OCI-LY3 (cell line): ENCODE measurements at regions not wholly inside any gene's neighbourhood (a gene's known extent, or its start where the extent isn't known, plus 50 kb on each side); places are given as distances from the start of the nearest gene placed in this dataset.

Experiments
- H2AFZ ChIP-seq: fragments of 200-600, 300-600 bp; shearing (Covaris generic); 2 replicates; pipeline ENCODE4 v1.6.0; 2014; ENCODE audit warnings: antibody characterized with exemption, low read depth, low read length
- H3K27ac ChIP-seq: fragments of 200-600, 300-600 bp; sonication (generic); 2 replicates; pipeline ENCODE4 v1.5.1; 2014; ENCODE audit warnings: mild to moderate bottlenecking, low read length, moderate library complexity, mixed read lengths
- H3K27me3 ChIP-seq: fragments of 200-600, 300-600 bp; sonication (generic); 2 replicates; pipeline ENCODE4 v1.6.1; 2014; ENCODE audit warnings: low read depth, low read length, mixed read lengths
- H3K36me3 ChIP-seq: fragments of 200-600, 300-600 bp; sonication (generic); replicated peaks from 2 replicates; pipeline ENCODE3; 2014; ENCODE audit warnings: low read depth, low read length, mixed read lengths
- H3K4me1 ChIP-seq: fragments of 300-600, 200-600 bp; sonication (generic); 2 replicates; pipeline ENCODE4 v1.6.1; 2014; ENCODE audit warnings: low read length, mixed read lengths
- H3K4me2 ChIP-seq: fragments of 200-600, 300-600 bp; sonication (generic); 2 replicates; pipeline ENCODE4 v1.6.1; 2014; ENCODE audit warnings: low read length, mixed read lengths
- H3K4me3 ChIP-seq: fragments of 300-600, 200-600 bp; sonication (generic); 2 replicates; pipeline ENCODE4 v1.5.1; 2014; ENCODE audit warnings: antibody characterized with exemption, mild to moderate bottlenecking, low read length, moderate library complexity
- H3K79me2 ChIP-seq: fragments of 300-600, 200-600 bp; shearing (Covaris generic); 2 replicates; pipeline ENCODE4 v1.6.1; 2014; ENCODE audit warnings: mild to moderate bottlenecking, low read length, mixed read lengths
- H3K9ac ChIP-seq: fragments of 300-600, 200-600 bp; shearing (Covaris generic); 2 replicates; pipeline ENCODE4 v1.6.0; 2014; ENCODE audit warnings: mild to moderate bottlenecking, low read length, moderate library complexity
- H3K9me3 ChIP-seq: fragments of 200-600, 300-600 bp; shearing (Covaris generic); 2 replicates; pipeline ENCODE4 v1.6.1; 2014; ENCODE audit warnings: low read length, mixed read lengths; ENCODE audit not compliant: insufficient read depth
- H4K20me1 ChIP-seq: fragments of 200-600, 300-600 bp; sonication (generic); 2 replicates; pipeline ENCODE4 v1.6.1; 2016; ENCODE audit warnings: low read length, mixed read lengths; ENCODE audit not compliant: insufficient read depth
- EZH2phosphoT487 ChIP-seq: fragments of 200-600 bp; shearing (Covaris generic); IDR thresholded peaks from 2 replicates; pipeline ENCODE4 v1.6.1; 2018; ENCODE audit warnings: antibody characterized with exemption, mixed run types, low read depth
- TF ChIP-seq, protein P1 (sequence below): fragments of 200-600, 300-600 bp; sonication (generic); IDR thresholded peaks from 2 replicates; pipeline ENCODE4 v1.5.1; 2014; ENCODE audit warnings: antibody characterized with exemption, low read length, low read depth

DNA sequence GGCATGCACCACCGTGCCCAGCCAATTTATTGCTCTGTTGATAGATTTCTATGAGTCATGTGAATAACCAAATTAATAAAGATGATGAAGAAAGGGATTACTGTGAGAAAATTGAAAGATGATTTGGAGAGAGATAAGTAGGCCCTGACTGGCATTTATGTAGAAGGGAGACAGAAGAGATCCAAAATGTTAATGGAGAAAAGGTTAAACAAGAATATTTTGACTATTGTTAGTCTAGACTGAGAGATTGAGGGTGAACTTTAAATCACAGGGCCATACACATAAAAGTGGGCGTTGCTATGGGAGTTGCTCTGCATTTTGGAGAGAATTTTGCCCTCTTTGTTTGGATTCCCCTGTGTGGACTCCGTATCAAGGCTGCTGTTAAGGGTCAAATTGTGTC lies 68.9 kb upstream of the SCAF8 start:
- Histone ChIP-seq H2AFZ (no peak overlapping the region), H3K27ac (no peak overlapping the region), H3K4me2 (no peak overlapping the region), H3K36me3 (no peaks in the 10 kb centered on the region), H3K9me3 (no peaks in the 10 kb centered on the region), H3K4me3 (no peak overlapping the region), H3K79me2 (no peaks in the 10 kb centered on the region), H3K27me3 (no peaks in the 10 kb centered on the region), H4K20me1 (no peaks in the 10 kb centered on the region), H3K4me1 (no peaks in the 10 kb centered on the region), H3K9ac (no peak overlapping the region)
- TF ChIP-seq, protein P1, sequence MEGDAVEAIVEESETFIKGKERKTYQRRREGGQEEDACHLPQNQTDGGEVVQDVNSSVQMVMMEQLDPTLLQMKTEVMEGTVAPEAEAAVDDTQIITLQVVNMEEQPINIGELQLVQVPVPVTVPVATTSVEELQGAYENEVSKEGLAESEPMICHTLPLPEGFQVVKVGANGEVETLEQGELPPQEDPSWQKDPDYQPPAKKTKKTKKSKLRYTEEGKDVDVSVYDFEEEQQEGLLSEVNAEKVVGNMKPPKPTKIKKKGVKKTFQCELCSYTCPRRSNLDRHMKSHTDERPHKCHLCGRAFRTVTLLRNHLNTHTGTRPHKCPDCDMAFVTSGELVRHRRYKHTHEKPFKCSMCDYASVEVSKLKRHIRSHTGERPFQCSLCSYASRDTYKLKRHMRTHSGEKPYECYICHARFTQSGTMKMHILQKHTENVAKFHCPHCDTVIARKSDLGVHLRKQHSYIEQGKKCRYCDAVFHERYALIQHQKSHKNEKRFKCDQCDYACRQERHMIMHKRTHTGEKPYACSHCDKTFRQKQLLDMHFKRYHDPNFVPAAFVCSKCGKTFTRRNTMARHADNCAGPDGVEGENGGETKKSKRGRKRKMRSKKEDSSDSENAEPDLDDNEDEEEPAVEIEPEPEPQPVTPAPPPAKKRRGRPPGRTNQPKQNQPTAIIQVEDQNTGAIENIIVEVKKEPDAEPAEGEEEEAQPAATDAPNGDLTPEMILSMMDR, result no peak
- TF ChIP-seq EZH2phosphoT487, result no peak

DNA sequence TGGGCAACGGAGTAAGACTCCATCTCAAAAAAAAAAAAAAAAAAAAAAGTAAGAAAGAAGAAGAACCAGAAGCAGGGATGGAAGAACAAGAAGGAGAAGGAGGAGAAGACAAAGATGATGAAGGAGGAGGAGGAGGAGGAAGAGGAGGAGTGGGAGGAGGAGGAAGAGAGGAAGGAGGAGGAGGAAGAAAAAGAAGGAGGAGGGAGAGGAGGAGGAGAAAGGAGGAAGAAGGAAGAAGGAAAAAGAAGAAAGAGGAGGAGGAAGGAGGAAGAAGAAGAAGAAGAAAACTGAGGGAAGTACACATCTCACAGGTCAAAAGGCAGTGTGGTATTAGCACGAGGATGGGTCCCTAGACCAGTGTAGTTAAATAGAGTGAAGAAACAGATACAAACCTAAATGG lies 65.1 kb upstream of the SCAF8 start:
- Histone ChIP-seq H3K9me3 (no peaks in the 10 kb centered on the region), H4K20me1 (no peaks in the 10 kb centered on the region), H2AFZ (no peak overlapping the region), H3K79me2 (no peaks in the 10 kb centered on the region), H3K4me1 (no peaks in the 10 kb centered on the region), H3K27me3 (no peaks in the 10 kb centered on the region), H3K4me3 (no peak overlapping the region), H3K9ac (no peak overlapping the region), H3K4me2 (no peak overlapping the region), H3K36me3 (no peaks in the 10 kb centered on the region), H3K27ac (no peak overlapping the region)
- no peak for TF ChIP-seq EZH2phosphoT487
- TF ChIP-seq, protein P1, result no peak

DNA sequence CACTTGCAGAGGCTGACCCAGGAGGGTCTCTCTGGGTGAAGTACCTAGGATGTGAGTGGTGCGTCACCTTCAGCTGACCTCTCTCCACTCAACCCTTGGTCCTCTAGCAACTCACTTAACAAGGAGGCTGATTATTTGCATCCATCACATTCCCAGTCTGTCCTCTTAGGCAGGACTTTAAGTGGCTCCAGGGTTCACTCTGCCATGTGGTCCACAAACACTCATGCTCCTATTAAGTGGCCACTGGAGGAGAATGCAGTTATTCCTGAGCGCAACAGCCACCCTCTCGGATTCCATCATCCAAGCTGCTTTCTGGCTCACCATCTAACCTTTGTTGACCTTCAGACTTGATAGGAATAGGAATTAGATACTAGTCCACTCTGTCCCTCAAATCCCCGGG lies 61.1 kb upstream of the SCAF8 start:
- Histone ChIP-seq H3K79me2 (no peaks in the 10 kb centered on the region), H3K4me1 (no peaks in the 10 kb centered on the region), H4K20me1 (no peaks in the 10 kb centered on the region), H3K9me3 (no peaks in the 10 kb centered on the region), H2AFZ (no peak overlapping the region), H3K9ac (no peak overlapping the region), H3K27ac (no peak overlapping the region), H3K4me2 (no peak overlapping the region), H3K4me3 (no peak overlapping the region), H3K27me3 (no peaks in the 10 kb centered on the region), H3K36me3 (no peaks in the 10 kb centered on the region)
- TF ChIP-seq, protein P1, result no peak
- no peak for TF ChIP-seq EZH2phosphoT487

DNA sequence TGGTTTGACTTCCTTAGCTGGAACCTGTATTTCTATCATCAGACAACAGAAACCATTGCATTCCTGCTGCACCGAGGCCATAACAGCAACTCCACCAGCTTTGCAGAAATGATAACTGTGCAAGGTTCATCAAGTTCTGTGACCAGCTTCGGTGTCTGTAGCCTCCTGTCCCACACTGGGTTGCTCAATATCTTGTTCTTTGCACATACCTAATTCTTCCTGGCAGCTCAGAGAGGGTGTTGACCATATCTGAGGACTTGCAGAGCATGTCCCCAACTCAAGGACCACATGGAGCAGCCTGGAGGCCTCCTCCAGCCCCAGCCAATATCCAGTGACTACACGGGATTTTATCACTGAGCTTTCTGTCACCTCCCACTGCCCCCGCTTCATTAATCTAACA lies 59.3 kb upstream of the SCAF8 start:
- H3K27ac ChIP-seq, result no peak overlapping the region
- no peak overlapping the region for H2AFZ ChIP-seq
- H3K79me2 ChIP-seq, result no peaks in the 10 kb centered on the region
- no peaks in the 10 kb centered on the region for H3K9me3 ChIP-seq
- H3K4me2 ChIP-seq, result no peak overlapping the region
- H3K4me3 ChIP-seq, result no peak overlapping the region
- H3K4me1 ChIP-seq, result no peaks in the 10 kb centered on the region
- H3K27me3 ChIP-seq, result no peaks in the 10 kb centered on the region
- TF ChIP-seq, protein P1, result no peak
- TF ChIP-seq EZH2phosphoT487, result no peak
- H3K9ac ChIP-seq, result no peak overlapping the region
- no peaks in the 10 kb centered on the region for H3K36me3 ChIP-seq
- H4K20me1 ChIP-seq, result no peaks in the 10 kb centered on the region
